ENCODE measurements at regions not wholly inside any gene's neighbourhood (a gene's known extent, or its start where the extent isn't known, plus 50 kb on each side); places are given as distances from the start of the nearest gene placed in this dataset.

GRCh38 chr5:147015405-147015804 is 136.8 kb upstream of the PPP2R2B start:
- Histone ChIP-seq H3K4me3 (no peak overlapping the region), H3K27me3 (peaks cover 8% of the 10 kb centered on the region; the same call in 1 of the 2 replicates), H3K9me3 (no peaks in the 10 kb centered on the region), H3K36me3 (no peaks in the 10 kb centered on the region)
- DNase-seq = no peak

GRCh38 chr5:147017191-147017590 is 138.6 kb upstream of the PPP2R2B start:
- Histone ChIP-seq H3K27me3 (peaks cover 11% of the 10 kb centered on the region; the same call in 1 of the 2 replicates), H3K36me3 (no peaks in the 10 kb centered on the region), H3K9me3 (no peaks in the 10 kb centered on the region), H3K4me3 (no peak overlapping the region)
- DNase-seq = no peak

DNA sequence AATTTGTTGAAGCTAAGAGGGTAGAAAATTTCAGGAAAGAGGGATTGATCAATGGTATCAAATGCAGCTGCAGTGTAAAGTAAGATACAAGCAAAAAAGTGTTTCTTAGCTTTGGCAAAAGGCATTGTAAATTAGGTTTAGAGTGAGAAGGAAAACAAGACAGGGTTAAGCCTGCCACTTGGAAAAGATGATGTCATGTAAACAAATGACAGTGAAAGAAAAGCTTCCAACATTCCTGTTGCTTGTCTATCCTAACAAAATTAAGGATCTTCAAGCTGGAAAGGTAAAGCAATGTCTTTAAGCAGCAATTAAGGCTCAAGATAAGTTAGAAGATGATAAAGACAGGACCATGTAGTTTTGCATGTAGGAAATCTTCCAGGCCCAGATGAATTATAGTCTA is 139.1 kb upstream of the PPP2R2B start:
- H3K9me3 ChIP-seq = no peaks in the 10 kb centered on the region
- no peak overlapping the region for H3K4me3 ChIP-seq
- no peaks in the 10 kb centered on the region for H3K36me3 ChIP-seq
- peaks cover 11% of the 10 kb centered on the region; the same call in 1 of the 2 replicates for H3K27me3 ChIP-seq
- DNase-seq = no peak

GRCh38 chr5:147018812-147019211 is 140.3 kb upstream of the PPP2R2B start:
- H3K36me3 ChIP-seq = no peaks in the 10 kb centered on the region
- DNase-seq = no peak
- no peak overlapping the region for H3K4me3 ChIP-seq
- peaks cover 11% of the 10 kb centered on the region; the same call in 1 of the 2 replicates for H3K27me3 ChIP-seq
- no peaks in the 10 kb centered on the region for H3K9me3 ChIP-seq

DNA sequence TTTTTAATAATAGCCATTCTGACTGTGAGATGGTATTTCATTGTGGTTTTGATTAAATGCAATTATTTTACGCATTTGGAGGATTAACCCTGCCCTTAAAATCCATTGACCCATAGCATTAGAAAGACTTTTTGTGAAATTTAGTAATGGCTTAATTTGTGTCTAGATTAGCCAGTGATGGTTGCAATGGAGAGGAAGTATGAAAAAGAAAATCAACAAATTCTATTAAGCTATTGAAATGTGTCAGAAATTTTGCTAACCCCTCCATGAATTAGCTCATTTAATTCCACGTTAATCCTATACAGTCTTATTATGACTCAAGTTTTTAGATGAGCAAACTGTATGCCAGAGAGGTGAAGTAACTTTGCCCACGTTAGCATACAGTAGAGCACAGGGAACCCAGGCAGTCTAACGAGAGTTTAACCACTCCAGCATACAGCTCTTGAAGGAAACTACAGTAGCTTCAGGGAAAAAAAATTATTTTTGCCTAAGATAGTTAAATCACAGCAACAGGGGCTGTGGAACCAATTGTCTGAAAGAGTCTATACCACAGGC is 158.2 kb upstream of the PPP2R2B start:
- Histone ChIP-seq H3K4me3 (no peak overlapping the region), H3K27me3 (no peaks in the 10 kb centered on the region), H3K36me3 (no peaks in the 10 kb centered on the region), H3K9me3 (peaks cover 6% of the 10 kb centered on the region)
- no peak for DNase-seq

GRCh38 chr5:147037515-147038205 is 159.1 kb upstream of the PPP2R2B start:
- peak; percentile 67 for DNase-seq
- no peaks in the 10 kb centered on the region for H3K36me3 ChIP-seq
- peaks cover 6% of the 10 kb centered on the region for H3K9me3 ChIP-seq
- H3K27me3 ChIP-seq = no peaks in the 10 kb centered on the region
- no peak overlapping the region for H3K4me3 ChIP-seq

DNA sequence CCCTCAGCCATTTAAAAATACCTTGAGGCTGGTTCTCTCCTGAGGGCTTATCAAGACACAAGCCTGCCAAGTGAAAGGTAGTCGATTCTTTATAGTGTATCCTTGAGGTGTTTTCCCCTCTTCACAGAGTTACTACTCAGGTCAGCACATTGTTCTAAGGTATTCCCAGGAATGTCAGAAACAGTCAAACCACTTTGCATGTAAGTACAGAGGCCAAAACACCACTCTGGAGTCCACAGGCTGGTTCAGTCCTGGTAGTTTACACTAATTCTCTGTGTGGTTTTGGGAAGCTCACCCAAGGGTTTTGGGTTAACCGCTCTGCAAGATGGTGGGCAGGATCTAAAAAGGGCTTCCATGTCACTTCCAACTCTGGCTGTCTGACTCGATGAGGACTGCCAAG is 162.3 kb upstream of the PPP2R2B start:
- no peaks in the 10 kb centered on the region for H3K36me3 ChIP-seq
- no peaks in the 10 kb centered on the region for H3K27me3 ChIP-seq
- H3K4me3 ChIP-seq = no peak overlapping the region
- peaks cover 6% of the 10 kb centered on the region for H3K9me3 ChIP-seq
- no peak for DNase-seq

DNA sequence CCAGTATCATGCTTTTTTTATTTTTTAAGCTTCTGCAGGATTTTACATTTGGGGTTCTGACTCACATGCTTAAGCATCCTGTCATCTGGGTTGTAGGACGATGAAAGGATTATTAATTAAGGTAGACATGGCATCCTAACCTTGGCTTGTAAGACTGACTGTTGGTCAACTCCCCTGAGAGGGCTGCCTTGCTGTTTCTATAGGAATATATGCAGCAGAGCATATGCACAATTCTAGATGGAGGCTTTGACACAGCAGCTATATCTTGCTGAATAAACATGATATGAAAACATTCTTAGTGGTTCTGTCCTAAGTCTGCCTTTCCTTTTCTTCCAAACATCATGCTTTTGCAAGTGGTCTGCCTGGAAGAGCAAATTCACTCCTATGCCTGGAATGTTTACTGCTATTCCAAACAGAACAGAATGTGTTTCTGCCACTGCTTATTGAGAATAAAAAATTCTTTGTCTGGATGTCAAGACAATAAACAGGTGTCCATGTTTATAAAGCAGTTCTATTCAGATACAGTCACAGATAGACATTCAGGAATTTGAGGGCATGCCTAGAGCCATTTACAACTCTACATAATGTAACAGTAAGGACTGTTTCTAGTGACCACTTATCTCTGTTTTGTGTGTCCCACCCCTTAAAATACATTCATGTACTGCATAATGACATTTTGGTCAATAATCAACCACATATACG is 166.2 kb upstream of the PPP2R2B start:
- no peak for DNase-seq
- H3K4me3 ChIP-seq = no peak overlapping the region

DNA sequence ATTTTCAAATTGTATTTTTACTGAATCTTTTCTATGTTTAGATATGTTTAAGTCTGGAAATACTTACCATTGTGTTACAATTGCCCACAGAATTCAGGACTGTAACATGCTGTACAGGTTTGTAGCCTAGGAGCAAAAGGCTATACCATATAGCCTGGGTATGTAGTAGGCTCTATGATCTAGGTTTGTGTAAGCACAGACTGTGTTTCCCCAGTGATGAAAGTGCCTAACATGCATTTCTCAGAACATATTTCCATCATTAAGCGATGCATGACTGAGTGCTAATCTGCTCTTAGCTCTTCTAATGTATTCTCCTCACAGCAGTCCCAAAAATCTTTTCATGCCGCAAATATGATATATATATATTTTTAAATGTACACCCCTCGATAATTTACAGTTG is 166.7 kb upstream of the PPP2R2B start:
- no peak for DNase-seq
- H3K36me3 ChIP-seq = no peaks in the 10 kb centered on the region
- H3K27me3 ChIP-seq = 0 out of 2 replicates have a peak, but pooled peaks cover 4% of the 10 kb centered on the region
- no peak overlapping the region for H3K4me3 ChIP-seq
- no peaks in the 10 kb centered on the region for H3K9me3 ChIP-seq

More for the DNA sequence above, 166.2 kb upstream of the PPP2R2B start:
- Histone ChIP-seq H3K9me3 (no peaks in the 10 kb centered on the region), H3K36me3 (no peaks in the 10 kb centered on the region), H3K27me3 (0 out of 2 replicates have a peak, but pooled peaks cover 4% of the 10 kb centered on the region)

DNA sequence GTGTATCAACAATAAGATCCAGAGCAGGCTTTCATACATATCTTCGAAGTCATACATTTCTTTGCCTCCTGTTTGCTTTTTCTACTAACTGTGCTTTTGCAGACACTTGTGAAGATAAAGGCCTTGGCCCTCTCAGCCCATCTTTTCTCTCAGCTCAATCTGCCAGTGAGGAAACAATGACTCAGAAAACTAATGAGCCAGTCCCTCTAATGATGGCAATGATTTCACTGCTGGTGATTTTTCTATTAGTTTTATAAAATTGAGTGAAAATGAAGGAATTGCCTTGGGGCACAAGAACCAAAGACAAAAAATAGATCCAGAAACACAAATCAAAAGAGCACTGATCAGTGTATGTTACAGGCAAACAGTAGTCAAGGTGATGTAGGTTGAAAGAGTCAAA is 167.7 kb upstream of the PPP2R2B start:
- DNase-seq = no peak
- H3K4me3 ChIP-seq = no peak overlapping the region
- H3K27me3 ChIP-seq = 0 out of 2 replicates have a peak, but pooled peaks cover 4% of the 10 kb centered on the region
- no peaks in the 10 kb centered on the region for H3K36me3 ChIP-seq
- H3K9me3 ChIP-seq = no peaks in the 10 kb centered on the region

DNA sequence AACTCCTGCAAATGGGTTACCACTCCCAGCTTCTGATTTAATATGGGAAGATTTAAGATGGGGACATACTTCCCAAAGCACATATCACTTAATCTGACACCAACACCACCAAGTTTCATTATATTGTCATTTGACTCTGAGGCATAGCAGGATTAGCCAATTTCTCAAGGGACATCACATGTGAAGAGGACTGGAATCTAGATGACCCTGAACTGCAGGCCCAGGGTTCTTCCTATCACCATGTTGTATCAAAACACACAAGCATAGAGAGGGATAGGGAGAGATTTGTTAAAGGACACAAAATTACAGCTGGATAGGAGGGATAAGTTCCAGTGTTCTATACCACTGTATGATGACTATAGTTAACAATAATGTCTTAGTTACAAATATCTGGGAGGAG is 168.3 kb upstream of the PPP2R2B start:
- no peak for DNase-seq
- Histone ChIP-seq H3K27me3 (0 out of 2 replicates have a peak, but pooled peaks cover 4% of the 10 kb centered on the region), H3K4me3 (no peak overlapping the region), H3K9me3 (no peaks in the 10 kb centered on the region), H3K36me3 (no peaks in the 10 kb centered on the region)

DNA sequence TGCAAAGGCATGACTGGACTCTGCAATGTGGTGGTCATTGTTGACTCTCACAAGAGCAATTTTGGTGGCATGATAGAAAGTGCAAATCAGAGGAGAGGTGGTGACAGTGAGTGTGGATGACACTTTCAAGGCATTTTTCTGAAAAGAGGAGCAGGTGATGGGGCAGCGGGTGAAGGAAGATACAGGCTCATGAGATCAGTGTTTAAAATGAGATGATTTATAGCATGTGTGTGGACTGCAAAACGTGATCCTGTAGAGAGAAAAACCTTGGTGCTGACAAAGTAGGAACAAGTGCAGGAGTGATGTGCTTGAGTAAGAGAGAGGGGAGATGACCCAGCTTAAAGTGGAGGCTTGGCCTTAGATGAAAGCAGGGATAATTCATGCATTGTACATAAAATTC is 171.2 kb upstream of the PPP2R2B start:
- Histone ChIP-seq H3K36me3 (no peaks in the 10 kb centered on the region), H3K27me3 (peaks cover 13% of the 10 kb centered on the region), H3K9me3 (no peaks in the 10 kb centered on the region), H3K4me3 (no peak overlapping the region)
- no peak for DNase-seq

DNA sequence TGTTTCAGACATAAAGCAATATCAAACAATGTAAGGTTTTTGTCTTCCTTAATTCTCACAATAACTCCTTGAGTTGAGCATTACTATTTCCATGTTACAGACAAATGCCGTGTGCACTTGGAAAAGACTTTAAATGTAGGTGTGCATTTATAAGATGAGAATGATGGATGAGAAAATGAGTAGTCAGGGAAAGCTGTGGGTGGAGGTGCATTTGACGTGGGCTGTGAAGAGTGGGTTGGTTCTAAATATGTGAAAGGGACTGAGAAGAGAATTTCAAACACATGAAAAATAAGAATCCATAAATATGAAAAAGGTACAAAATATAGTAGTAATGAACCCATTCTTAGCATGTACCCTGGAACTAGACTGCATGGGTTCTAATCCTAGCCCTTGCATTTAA is 171.6 kb upstream of the PPP2R2B start:
- peaks cover 15% of the 10 kb centered on the region for H3K27me3 ChIP-seq
- DNase-seq = no peak
- H3K36me3 ChIP-seq = no peaks in the 10 kb centered on the region
- no peak overlapping the region for H3K4me3 ChIP-seq
- H3K9me3 ChIP-seq = no peaks in the 10 kb centered on the region

GRCh38 chr5:147051193-147051592 is 172.6 kb upstream of the PPP2R2B start:
- no peak overlapping the region for H3K4me3 ChIP-seq
- H3K36me3 ChIP-seq = no peaks in the 10 kb centered on the region
- H3K27me3 ChIP-seq = peaks cover 24% of the 10 kb centered on the region
- peak; percentile 34 for DNase-seq
- no peaks in the 10 kb centered on the region for H3K9me3 ChIP-seq

DNA sequence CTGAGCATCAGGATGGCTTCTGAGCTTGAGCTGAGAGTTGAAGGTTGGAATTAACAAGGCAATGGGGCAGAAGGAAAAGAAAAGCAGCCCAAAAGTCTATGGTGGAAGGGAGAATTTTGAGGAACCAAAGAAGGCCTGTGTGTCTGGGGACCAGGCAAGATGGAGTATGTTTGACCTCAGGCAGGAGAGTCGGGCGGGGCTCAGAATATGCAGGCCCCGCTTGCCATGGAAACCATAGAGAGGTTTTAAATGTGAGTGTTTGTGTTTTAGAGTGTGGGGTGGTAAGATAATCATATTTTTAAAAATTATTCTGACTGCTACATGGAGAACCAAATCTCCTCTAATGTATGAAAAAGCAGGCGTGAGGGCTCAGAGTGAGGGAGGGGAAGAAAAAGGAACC is 174.0 kb upstream of the PPP2R2B start:
- Histone ChIP-seq H3K36me3 (no peaks in the 10 kb centered on the region), H3K9me3 (no peaks in the 10 kb centered on the region), H3K4me3 (no peak overlapping the region), H3K27me3 (peaks cover 29% of the 10 kb centered on the region)
- DNase-seq = no peak

- DNase-seq = no peak
- Histone ChIP-seq H3K36me3 (no peaks in the 10 kb centered on the region), H3K9me3 (no peaks in the 10 kb centered on the region), H3K27me3 (peaks cover 28% of the 10 kb centered on the region), H3K4me3 (no peak overlapping the region)
Measured at GRCh38 chr5:147055089-147055826, 176.7 kb upstream of the PPP2R2B start.
